ENCODE measurements at regions not wholly inside any gene's neighbourhood (a gene's known extent, or its start where the extent isn't known, plus 50 kb on each side); places are given as distances from the start of the nearest gene placed in this dataset.
A peak's percentile ranks its signal among the peaks of the same experiment; 100 is the strongest.

DNA sequence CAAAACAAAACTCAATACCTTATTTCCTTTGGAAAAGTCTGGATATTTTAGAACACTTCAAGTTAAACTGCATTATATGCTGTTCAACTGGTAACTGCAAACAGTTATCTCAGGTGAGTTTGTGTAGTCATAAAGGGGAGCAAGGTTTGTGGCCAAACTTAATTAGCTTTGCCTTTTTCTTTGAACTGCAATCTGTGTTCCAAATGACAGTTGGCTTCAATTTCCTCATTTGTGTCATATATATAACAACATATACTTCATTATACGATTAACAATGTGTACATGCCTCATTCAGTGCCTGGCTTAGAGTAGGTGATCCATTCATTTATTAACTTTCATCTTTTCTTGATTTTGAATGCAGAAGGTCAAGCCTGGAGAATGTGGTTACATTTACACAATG lies 55.8 kb downstream of the KCNE4 start:
- POLR2A ChIA-PET, result no interaction called here
- Mint-ChIP-seq H3K4me3 (no peak overlapping the region), H3K36me3 (no peaks in the 10 kb centered on the region), H3K9me3 (peaks cover 0 to 4% (median 0%) of the 10 kb centered on the region in 11 donors), H3K27ac (no peak overlapping the region), H3K27me3 (peaks cover 0 to 5% (median 0%) of the 10 kb centered on the region in 5 donors), H3K4me1 (no peaks in the 10 kb centered on the region)
- ATAC-seq (no peak), DNase-seq (no peak)
- Histone ChIP-seq H3K4me3 (ENCODE audit: low read length) (no peak overlapping the region), H3K9me3 (ENCODE audit: control insufficient read depth in 2 of 3, low read length in 3 of 3) (no peaks in the 10 kb centered on the region), H3K27me3 (ENCODE audit: control insufficient read depth in 2 of 2, insufficient read depth in 2 of 2, low read length in 2 of 2) (no peaks in the 10 kb centered on the region), H3K36me3 (ENCODE audit: control insufficient read depth in 2 of 3, insufficient read depth in 3 of 3, low read length in 3 of 3) (no peaks in the 10 kb centered on the region), H3K4me1 (ENCODE audit: control insufficient read depth in 2 of 2, insufficient read depth in 2 of 2, low read length in 2 of 2) (no peaks in the 10 kb centered on the region), H3K27ac (ENCODE audit: low read depth, low read length) (no peak overlapping the region)
- intact Hi-C loops (cut with micrococcal nuclease), result no loop called here
- CTCF ChIA-PET, result no interaction called here

DNA sequence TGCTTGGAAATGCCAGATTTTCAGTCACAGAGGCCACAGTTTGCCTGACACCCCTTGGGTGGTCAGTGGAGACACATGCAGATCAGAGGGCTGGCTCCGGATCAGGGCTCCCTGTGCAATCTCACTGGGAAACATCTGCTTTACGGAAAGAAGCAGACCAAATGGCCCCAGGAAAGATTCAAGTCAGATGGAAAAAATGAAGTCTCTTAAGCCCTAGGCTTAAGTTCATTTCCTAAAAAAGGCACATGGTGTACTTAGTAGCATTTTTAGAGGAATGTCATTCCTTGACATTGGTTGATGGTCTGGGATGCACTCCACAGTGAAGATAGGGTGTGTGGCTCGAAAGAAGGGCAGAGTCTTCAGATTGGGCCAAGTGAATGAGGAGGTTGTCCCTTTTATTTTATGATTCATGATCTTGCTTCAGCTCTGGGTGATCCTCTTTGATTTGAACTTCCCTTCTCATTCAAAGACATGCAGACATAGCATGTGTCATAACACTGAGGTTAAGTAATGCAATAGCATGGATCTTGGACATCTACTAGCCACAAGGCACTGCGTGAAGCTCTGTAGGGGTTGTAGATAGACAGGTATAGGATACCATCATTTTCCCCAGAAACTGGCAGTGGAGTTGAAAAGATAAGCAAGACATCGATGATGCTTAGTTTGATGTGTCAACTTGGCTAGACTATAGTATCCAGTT lies 56.5 kb downstream of the KCNE4 start:
- ATAC-seq (no peak), DNase-seq (no peak)
- intact Hi-C loops (cut with micrococcal nuclease), result no loop called here
- Histone ChIP-seq H3K4me1 (ENCODE audit: control insufficient read depth in 2 of 2, insufficient read depth in 2 of 2, low read length in 2 of 2) (no peaks in the 10 kb centered on the region), H3K27ac (ENCODE audit: low read depth, low read length) (no peak overlapping the region), H3K9me3 (ENCODE audit: control insufficient read depth in 2 of 3, low read length in 3 of 3) (no peaks in the 10 kb centered on the region), H3K36me3 (ENCODE audit: control insufficient read depth in 2 of 3, insufficient read depth in 3 of 3, low read length in 3 of 3) (no peaks in the 10 kb centered on the region), H3K4me3 (ENCODE audit: low read length) (no peak overlapping the region), H3K27me3 (ENCODE audit: control insufficient read depth in 2 of 2, insufficient read depth in 2 of 2, low read length in 2 of 2) (no peaks in the 10 kb centered on the region)
- CTCF ChIA-PET, result no interaction called here
- POLR2A ChIA-PET, result no interaction called here
- H3K27me3 Mint-ChIP-seq, result peaks cover 0 to 5% (median 4%) of the 10 kb centered on the region in 5 donors
- H3K36me3 Mint-ChIP-seq, result no peaks in the 10 kb centered on the region
- no peaks in the 10 kb centered on the region for H3K4me1 Mint-ChIP-seq
- H3K27ac Mint-ChIP-seq, result no peak overlapping the region
- H3K4me3 Mint-ChIP-seq, result no peak overlapping the region
- H3K9me3 Mint-ChIP-seq, result peaks cover 0 to 5% (median 1%) of the 10 kb centered on the region in 11 donors

DNA sequence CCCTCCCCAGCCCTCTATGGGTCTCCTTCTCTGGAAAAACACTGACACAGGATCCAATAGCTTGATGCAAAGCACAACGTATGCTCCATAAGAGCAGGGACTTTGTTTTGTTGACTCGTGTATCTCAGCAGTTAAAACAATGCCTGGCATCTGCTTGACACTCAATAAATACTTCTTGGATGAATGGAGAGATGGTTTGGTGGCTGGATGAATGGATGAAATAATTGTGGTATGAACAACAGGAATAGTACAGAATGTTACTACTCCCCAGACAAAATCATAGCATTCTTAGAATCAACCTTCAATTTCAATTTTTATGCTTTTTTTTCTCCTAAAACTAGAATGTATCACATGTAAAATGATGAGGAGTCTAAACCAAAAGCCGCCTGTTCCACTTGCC lies 57.4 kb downstream of the KCNE4 start:
- no peaks in the 10 kb centered on the region for H3K9me3 ChIP-seq (ENCODE audit: control insufficient read depth in 2 of 3, low read length in 3 of 3)
- ChIA-PET CTCF (no interaction called here), POLR2A (no interaction called here)
- H3K27ac ChIP-seq (ENCODE audit: low read depth, low read length), result no peak overlapping the region
- H3K27me3 ChIP-seq (ENCODE audit: control insufficient read depth in 2 of 2, insufficient read depth in 2 of 2, low read length in 2 of 2), result no peaks in the 10 kb centered on the region
- ATAC-seq (no peak), DNase-seq (no peak)
- no peak overlapping the region for H3K27ac Mint-ChIP-seq
- no peaks in the 10 kb centered on the region for H3K4me1 ChIP-seq (ENCODE audit: control insufficient read depth in 2 of 2, insufficient read depth in 2 of 2, low read length in 2 of 2)
- H3K4me3 ChIP-seq (ENCODE audit: low read length), result no peak overlapping the region
- no peaks in the 10 kb centered on the region for H3K4me1 Mint-ChIP-seq
- H3K4me3 Mint-ChIP-seq, result no peak overlapping the region
- H3K27me3 Mint-ChIP-seq, result peaks cover 0 to 6% (median 5%) of the 10 kb centered on the region in 5 donors
- intact Hi-C loops (cut with micrococcal nuclease), result no loop called here
- H3K9me3 Mint-ChIP-seq, result peaks cover 0 to 5% (median 1%) of the 10 kb centered on the region in 11 donors
- no peaks in the 10 kb centered on the region for H3K36me3 Mint-ChIP-seq
- no peaks in the 10 kb centered on the region for H3K36me3 ChIP-seq (ENCODE audit: control insufficient read depth in 2 of 3, insufficient read depth in 3 of 3, low read length in 3 of 3)

DNA sequence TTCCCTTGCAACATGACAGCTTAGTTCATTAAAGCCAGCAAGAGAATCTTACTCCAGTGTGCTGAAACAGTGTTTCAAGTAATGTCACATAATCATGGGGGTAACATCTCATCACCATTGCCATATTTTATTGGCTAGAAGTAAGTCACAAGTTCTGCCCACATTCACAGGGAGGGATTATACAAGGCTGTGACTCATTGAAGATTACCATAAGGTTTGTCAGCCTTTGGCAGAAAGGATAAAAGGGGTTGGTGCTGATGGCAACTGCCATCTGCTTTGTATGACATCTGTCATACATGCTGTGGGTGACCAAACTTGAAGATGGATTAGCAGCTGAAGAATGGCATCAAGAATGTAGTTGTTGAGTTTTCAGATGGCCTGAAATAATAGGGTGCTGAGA lies 61.2 kb downstream of the KCNE4 start:
- H3K4me1 Mint-ChIP-seq, result no peaks in the 10 kb centered on the region
- no peak overlapping the region for H3K4me3 Mint-ChIP-seq
- peaks cover 0 to 9% (median 5%) of the 10 kb centered on the region in 5 donors for H3K27me3 Mint-ChIP-seq
- no peak overlapping the region for H3K27ac Mint-ChIP-seq
- Histone ChIP-seq H3K9me3 (ENCODE audit: control insufficient read depth in 2 of 3, low read length in 3 of 3) (no peaks in the 10 kb centered on the region), H3K27me3 (ENCODE audit: control insufficient read depth in 2 of 2, insufficient read depth in 2 of 2, low read length in 2 of 2) (no peaks in the 10 kb centered on the region), H3K36me3 (ENCODE audit: control insufficient read depth in 2 of 3, insufficient read depth in 3 of 3, low read length in 3 of 3) (no peaks in the 10 kb centered on the region), H3K4me3 (ENCODE audit: low read length) (no peak overlapping the region), H3K27ac (ENCODE audit: low read depth, low read length) (no peak overlapping the region), H3K4me1 (ENCODE audit: control insufficient read depth in 2 of 2, insufficient read depth in 2 of 2, low read length in 2 of 2) (no peaks in the 10 kb centered on the region)
- ATAC-seq (no peak), DNase-seq (no peak)
- CTCF ChIA-PET, result no interaction called here
- intact Hi-C loops (cut with micrococcal nuclease), result no loop called here
- peaks cover 0 to 7% (median 2%) of the 10 kb centered on the region in 11 donors for H3K9me3 Mint-ChIP-seq
- POLR2A ChIA-PET, result no interaction called here
- no peaks in the 10 kb centered on the region for H3K36me3 Mint-ChIP-seq

- no peak overlapping the region for H3K4me3 ChIP-seq (ENCODE audit: low read length)
- Mint-ChIP-seq H3K27me3 (peaks cover 0 to 9% (median 5%) of the 10 kb centered on the region in 5 donors), H3K36me3 (no peaks in the 10 kb centered on the region), H3K9me3 (peaks cover 0 to 7% (median 2%) of the 10 kb centered on the region in 11 donors), H3K4me3 (no peak overlapping the region), H3K27ac (no peak overlapping the region), H3K4me1 (no peaks in the 10 kb centered on the region)
- DNase-seq (no peak), ATAC-seq (no peak)
- H3K27me3 ChIP-seq (ENCODE audit: control insufficient read depth in 2 of 2, insufficient read depth in 2 of 2, low read length in 2 of 2), result no peaks in the 10 kb centered on the region
- no peaks in the 10 kb centered on the region for H3K9me3 ChIP-seq (ENCODE audit: control insufficient read depth in 2 of 3, low read length in 3 of 3)
- H3K4me1 ChIP-seq (ENCODE audit: control insufficient read depth in 2 of 2, insufficient read depth in 2 of 2, low read length in 2 of 2), result no peaks in the 10 kb centered on the region
- ChIA-PET CTCF (no interaction called here), POLR2A (no interaction called here)
- H3K27ac ChIP-seq (ENCODE audit: low read depth, low read length), result no peak overlapping the region
- intact Hi-C loops (cut with micrococcal nuclease), result no loop called here
- no peaks in the 10 kb centered on the region for H3K36me3 ChIP-seq (ENCODE audit: control insufficient read depth in 2 of 3, insufficient read depth in 3 of 3, low read length in 3 of 3)
These were observed 62.2 kb downstream of the KCNE4 start for GRCh38 chr2:223114170-223114569.

DNA sequence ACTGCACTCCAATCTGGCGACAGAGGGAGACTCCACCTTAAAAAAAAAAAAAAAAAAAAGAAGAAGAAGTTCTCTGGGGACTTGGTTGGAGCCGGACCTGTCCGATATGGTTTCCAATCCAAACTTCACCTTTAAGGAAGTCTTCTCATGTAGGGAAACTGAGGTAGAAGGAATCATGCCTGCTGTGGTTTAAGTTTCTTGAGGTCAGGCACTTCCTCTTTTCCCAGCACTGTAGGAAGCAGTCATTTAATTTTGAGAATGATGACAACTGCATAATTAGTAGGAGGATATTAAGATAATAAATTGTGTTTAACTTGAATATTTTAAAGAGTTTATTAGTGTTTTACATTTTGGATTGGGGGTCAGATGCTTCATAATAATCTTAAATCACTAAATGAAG lies 62.9 kb downstream of the KCNE4 start:
- H3K4me1 ChIP-seq (ENCODE audit: control insufficient read depth in 2 of 2, insufficient read depth in 2 of 2, low read length in 2 of 2), result no peaks in the 10 kb centered on the region
- H3K36me3 Mint-ChIP-seq, result no peaks in the 10 kb centered on the region
- CTCF ChIA-PET, result no interaction called here
- DNase-seq (no peak), ATAC-seq (no peak)
- H3K27me3 Mint-ChIP-seq, result peaks cover 0 to 9% (median 5%) of the 10 kb centered on the region in 5 donors
- H3K4me3 Mint-ChIP-seq, result no peak overlapping the region
- H3K9me3 ChIP-seq (ENCODE audit: control insufficient read depth in 2 of 3, low read length in 3 of 3), result no peaks in the 10 kb centered on the region
- peaks cover 0 to 7% (median under 1%) of the 10 kb centered on the region in 11 donors for H3K9me3 Mint-ChIP-seq
- H3K4me1 Mint-ChIP-seq, result no peaks in the 10 kb centered on the region
- H3K27ac ChIP-seq (ENCODE audit: low read depth, low read length), result no peak overlapping the region
- POLR2A ChIA-PET, result no interaction called here
- H3K27me3 ChIP-seq (ENCODE audit: control insufficient read depth in 2 of 2, insufficient read depth in 2 of 2, low read length in 2 of 2), result no peaks in the 10 kb centered on the region
- H3K36me3 ChIP-seq (ENCODE audit: control insufficient read depth in 2 of 3, insufficient read depth in 3 of 3, low read length in 3 of 3), result no peaks in the 10 kb centered on the region
- no peak overlapping the region for H3K27ac Mint-ChIP-seq
- H3K4me3 ChIP-seq (ENCODE audit: low read length), result no peak overlapping the region
- intact Hi-C loops (cut with micrococcal nuclease), result no loop called here

DNA sequence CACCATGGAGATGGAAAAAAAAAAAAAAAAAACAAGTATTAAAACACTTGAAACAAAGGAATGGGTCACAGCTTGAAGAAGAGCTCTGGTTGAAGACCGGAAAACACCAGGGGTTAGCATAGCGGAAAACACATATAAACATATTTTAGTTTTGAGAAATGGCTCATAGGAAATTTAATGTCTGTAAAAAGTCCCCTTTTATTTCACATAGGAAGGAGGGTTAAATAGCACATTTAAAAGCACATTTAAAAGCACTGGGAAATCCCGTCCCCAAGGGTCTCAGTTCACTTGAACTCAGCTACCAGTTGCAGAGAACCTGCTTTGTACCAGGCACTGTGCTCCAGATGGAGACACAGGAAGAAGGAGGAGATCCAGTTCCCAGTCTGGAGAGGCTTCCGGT lies 65.5 kb downstream of the KCNE4 start:
- ATAC-seq (no peak), DNase-seq (no peak)
- Histone ChIP-seq H3K27ac (ENCODE audit: low read depth, low read length) (no peak overlapping the region), H3K27me3 (ENCODE audit: control insufficient read depth in 2 of 2, insufficient read depth in 2 of 2, low read length in 2 of 2) (no peaks in the 10 kb centered on the region), H3K36me3 (ENCODE audit: control insufficient read depth in 2 of 3, insufficient read depth in 3 of 3, low read length in 3 of 3) (no peaks in the 10 kb centered on the region), H3K9me3 (ENCODE audit: control insufficient read depth in 2 of 3, low read length in 3 of 3) (no peaks in the 10 kb centered on the region), H3K4me1 (ENCODE audit: control insufficient read depth in 2 of 2, insufficient read depth in 2 of 2, low read length in 2 of 2) (no peaks in the 10 kb centered on the region), H3K4me3 (ENCODE audit: low read length) (no peak overlapping the region)
- Mint-ChIP-seq H3K27me3 (peaks cover 0 to 9% (median 5%) of the 10 kb centered on the region in 5 donors), H3K4me3 (no peak overlapping the region), H3K27ac (peak overlapping the region in 1 of 9 donors; percentile 70), H3K4me1 (no peaks in the 10 kb centered on the region), H3K9me3 (peaks cover 0 to 5% (median 0%) of the 10 kb centered on the region in 11 donors), H3K36me3 (no peaks in the 10 kb centered on the region)
- CTCF ChIA-PET, result no interaction called here
- intact Hi-C loops (cut with micrococcal nuclease), result no loop called here
- POLR2A ChIA-PET, result no interaction called here

All from naive thymus-derived CD4-positive, alpha-beta T cell (primary cell).